ENCODE measurements at regions not wholly inside any gene's neighbourhood (a gene's known extent, or its start where the extent isn't known, plus 50 kb on each side); places are given as distances from the start of the nearest gene placed in this dataset.

DNA sequence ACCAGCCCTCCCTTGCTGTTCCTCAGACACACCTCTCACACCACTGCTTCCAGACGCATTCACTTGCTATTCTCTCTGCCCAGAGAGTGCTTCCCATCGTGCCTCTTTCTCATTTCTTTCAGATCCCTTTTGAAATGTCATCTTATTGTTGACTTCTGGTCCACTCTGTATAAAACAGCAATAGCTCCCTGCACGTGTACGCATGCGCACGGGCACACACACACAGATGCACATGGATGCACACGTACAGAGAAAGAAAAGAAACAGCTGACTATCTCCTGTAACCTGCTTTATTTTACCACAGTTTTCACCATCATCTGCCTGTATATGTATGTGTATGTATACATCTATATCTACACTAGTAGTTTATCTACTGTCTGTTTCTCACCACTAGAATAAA is 285.9 kb upstream of the NR5A2 start:
- DNase-seq (ENCODE audit: low read depth in 3 of 3) = no peak

DNA sequence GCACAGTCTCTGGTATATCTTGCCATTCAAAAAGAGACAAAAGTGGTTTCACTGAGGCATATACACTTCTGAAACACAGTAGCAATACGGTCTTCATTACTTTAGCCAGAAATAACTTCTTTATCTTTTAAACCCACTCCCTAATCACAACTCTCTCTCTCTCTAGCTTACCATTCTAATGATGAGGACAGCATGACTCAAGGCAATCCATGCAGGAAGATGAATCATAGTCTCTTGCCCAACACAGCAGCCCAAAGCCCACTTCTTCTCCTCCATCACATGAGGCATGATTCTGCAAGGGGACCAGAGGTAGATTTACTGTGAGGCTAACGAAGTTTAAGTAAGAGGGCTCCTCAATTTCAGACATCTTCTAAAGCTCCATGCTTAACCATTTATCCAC is 285.0 kb upstream of the NR5A2 start:
- DNase-seq (ENCODE audit: low read depth in 3 of 3) = no peak

DNA sequence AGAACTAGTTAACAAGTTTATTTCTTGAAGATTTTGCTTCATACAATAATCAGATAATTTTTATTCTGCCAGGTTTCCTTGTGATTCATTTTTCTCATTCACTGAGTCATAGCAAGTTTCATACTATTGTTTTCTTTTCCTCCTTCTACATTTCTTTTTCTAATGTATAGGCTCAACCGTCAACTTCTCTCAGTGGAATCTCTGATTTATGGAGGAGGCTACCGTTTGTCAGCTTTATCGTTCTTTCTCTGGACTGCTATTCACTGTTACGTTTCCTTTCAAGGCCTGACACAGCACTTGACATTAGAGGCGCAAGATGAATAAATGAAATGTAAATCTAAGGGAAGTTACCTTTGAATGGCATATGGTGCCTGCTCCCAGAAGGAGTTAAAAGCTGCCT is 284.3 kb upstream of the NR5A2 start:
- DNase-seq (ENCODE audit: low read depth in 3 of 3) = no peak

DNA sequence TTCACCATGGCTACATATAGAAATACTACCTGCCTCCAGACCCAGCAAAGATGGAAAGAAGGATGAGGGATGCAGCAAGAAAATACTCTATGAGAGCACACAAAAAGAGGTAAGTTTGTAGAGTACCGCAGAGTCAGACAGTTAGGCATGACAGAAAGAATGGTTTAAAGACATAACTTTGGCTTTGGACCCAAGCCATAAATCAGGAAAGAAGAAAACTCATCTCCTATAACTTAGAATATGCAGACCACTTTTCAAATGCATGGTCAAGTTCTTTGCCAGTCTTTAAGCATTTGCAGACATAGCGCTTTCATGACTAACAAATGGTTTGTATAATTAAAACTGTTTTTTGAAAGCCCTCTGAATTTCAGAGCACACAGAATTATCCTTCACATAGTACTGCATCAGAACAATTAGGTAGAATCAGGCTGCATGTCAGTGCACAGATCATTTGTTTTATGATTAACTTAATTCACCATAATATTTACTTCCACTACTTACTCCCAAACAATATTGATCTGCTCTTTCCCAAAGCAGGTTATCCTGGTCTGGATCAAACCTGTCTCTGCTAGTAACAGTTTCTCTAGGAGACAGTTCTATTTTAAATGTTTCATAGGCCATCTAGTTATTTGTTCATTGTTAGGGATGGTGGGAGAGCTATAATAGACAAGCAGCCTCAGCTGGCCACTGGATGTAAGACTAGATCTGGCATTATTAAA is 280.7 kb upstream of the NR5A2 start:
- no peak for DNase-seq (ENCODE audit: low read depth in 3 of 3)

DNA sequence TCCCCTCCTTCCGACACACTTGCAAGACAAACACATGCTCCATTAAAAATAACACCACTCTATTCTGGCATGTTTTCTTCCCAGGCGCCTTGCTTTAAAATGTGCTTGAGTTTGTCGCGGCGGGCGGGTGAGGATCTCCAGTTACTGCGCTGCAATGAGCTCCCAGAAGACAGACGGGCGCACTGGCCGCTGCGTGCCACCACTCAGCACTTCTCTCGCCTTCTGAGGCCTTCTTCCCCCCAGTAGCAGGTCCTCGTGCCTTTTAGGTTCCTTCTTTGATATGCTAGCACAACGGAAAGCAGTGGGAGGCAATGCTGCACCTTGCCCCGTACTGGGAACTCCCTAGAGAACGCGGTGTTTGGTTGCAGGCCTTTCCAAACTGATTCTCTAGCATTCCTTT is 279.5 kb upstream of the NR5A2 start:
- DNase-seq (ENCODE audit: low read depth in 3 of 3) = no peak

DNA sequence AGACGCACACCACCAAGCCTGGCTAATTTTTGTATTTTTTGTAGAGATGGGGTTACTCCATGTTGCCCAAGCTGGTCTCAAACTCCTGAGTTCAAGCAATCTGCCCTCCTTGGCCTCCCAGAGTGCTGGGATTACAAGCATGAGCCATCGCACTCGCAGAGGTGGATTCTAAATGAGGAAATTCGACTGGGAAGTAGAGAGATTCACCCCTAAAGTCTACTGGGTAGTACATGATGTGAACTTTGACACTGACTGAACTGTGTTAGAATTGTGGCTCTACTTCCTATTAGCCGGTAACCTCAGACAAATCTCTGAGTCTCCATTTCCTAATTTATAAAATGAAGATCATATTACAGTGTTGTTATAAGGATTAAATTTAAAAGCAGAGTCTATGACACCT is 276.0 kb upstream of the NR5A2 start:
- DNase-seq (ENCODE audit: low read depth in 3 of 3) = no peak

DNA sequence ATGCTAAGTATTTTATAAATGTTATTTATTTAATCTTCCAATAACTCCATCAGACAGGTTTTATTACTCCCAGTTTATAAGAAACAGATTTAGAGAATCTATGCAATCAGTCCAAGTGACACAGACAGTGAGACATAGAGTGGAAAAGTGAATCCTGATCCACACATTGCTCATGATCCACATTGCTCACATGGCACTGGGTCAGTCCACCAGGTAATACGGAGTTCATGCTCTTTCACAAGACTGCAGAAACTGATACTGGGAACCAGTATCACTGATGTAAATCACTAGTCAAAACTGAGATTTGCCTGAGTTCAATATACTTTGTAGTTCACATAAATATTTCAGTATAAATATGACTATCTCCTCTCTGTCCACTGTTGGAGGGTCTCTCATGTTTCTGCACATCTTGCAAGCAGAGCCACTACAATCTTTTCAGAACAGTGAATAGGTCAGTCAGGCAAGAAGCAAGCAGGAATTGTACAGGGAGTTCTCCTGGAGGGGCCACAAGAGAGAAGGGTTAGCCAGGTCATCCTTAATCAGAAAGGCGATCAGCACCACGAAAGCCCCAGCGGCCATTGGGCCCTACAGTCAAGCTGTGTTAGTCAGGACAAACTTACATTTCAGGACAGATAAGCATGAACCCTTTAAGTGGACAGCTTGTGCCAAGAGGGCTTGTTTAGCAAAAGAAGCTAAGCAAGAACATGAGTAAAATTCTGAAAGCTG is 275.4 kb upstream of the NR5A2 start:
- no peak for DNase-seq (ENCODE audit: low read depth in 3 of 3)

DNA sequence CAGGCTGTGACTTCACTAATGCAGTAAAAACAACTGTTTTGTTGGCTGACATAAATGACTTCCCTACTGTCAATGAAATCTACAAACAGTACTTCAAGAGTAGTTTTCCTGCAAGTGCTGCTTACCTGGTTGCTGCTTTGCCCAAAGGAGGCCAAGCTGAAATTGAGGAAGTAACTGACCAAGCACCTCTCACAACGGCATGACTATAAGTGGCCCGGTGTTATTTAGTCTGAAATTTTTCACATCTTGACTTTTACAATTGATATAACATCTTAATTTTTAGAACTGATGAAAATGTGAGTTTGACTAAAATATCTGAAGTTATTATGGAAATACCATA is 274.9 kb upstream of the NR5A2 start:
- DNase-seq (ENCODE audit: low read depth in 3 of 3) = no peak

DNA sequence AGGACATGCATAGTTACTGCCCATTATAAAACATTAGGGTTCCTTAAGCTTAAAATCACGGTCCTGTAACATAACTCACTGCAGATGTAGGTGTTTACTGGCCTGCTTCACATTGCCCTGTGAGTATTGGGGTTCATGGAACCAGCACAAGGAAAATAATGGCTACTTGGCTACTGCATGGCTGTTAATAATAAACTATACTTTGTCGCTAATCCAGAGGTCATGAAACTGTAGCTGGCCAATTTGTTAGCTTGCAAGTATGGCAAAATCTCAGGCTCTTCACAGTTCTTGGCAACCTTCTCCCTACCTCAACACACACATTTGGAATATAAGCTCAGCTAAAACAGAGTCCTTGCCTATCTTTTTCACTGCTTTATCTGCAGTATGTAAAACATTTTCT is 274.0 kb upstream of the NR5A2 start:
- DNase-seq (ENCODE audit: low read depth in 3 of 3) = no peak

DNA sequence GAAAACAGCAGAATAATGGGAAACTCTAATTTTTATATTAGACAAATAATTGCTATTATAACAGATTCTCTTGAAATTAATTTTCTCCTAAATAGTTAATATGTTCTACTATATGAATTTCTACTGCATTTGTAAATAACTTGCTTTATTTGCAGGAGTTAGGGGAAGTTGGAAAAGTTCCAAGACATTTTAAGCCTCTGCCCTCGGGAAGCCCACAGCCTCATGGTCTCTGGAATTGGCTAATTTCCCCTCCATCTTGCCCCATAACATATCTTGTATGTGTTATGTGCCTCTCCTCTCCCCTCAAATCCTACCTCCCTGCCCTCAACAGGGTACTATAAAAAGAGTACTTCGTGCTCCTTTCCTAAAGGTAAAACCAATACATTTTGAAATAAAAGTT is 271.4 kb upstream of the NR5A2 start:
- no peak for DNase-seq (ENCODE audit: low read depth in 3 of 3)

DNA sequence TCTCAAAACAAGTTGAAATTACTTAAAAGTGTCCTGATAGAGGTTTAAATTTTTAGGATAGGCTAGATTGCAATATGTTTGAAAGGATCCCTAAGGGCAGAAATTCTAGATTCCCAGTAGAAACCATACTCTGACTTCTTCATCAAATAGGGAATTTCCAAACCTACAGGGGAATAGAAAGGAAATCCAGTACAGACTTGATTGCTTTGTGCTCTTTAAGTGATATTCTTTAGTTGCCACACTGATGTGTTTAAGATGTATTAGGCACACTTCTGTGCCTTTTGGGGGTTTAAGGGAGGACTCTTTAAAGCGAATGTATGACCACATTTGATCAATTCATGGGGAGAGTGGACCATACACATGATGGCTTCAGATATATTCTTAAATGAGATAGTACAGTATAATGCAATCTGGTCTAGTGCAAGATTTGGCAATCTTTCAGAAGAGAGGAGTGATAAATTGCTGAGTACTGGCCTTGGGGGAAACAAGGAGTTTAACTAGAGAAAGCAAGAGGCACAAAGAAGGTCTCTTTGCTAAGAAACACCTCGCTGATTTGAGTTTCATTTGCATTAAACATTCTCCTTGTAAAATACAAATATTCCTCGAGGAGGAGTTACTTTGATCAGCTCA is 268.8 kb upstream of the NR5A2 start:
- DNase-seq (ENCODE audit: low read depth in 3 of 3) = no peak

DNA sequence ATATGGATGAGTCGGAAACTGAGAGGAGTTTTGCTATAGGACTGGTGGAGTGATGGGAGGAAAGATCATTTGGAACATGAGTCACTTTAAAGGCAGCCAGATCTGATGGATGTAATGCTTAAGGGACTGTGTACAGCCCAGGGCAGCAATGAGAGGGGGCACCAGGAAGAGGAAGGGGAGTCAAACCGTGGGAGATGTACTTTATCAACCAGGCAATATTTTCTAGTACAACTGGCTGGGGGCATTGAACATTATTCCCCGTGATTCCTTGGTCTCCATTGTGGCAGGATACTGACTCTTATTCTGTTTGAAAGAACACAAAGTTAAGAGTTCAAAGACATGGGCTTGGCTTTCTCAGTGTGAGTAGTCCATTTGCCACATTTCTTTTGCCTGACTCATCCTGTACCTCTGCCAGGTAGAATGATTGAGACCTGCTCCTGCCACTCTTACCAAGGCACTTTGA is 268.2 kb upstream of the NR5A2 start:
- no peak for DNase-seq (ENCODE audit: low read depth in 3 of 3)

DNA sequence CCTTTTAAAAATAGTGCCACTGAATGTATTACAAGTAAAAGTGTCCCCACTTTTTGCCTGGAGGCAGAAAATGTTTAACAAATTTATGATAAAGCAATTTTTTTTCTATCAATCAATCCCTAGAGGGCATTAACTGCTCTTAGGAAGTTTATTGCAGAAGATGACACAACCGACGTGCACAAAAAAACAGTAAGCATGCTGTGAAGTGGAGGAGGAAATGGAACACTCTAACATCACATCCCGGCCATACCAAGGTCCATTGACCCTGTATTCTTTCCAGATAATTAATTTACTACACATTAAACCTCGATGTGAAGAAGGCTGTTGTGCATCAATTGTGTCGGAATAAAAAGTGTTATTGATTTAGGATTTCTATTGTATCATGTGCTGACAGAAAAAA is 264.9 kb upstream of the NR5A2 start:
- no peak for DNase-seq (ENCODE audit: low read depth in 3 of 3)

DNA sequence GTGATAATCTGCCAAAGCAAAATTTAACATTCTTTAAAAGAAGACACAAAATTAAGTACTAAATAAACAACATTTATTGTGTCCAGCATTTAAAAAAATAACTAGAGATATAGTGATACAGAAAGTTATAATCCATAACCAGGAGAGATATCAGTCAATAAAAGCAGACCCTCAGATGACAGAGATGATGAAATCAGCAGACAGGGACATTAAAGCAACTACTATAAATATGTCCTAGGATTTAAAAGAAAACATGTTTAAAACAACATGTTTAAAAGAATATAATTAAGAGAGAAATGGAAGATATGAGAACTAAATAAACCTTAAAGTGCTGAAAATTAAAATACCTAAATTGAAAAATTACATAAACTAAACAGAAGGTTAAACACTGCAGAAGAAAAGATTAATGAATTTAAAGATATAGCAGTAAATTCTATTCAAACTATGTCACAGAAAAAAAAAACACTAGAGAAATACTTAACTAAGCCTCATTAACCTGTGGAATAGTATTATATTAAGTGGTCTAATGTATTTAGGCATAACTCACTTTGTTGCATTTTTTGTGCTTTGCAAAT is 261.2 kb upstream of the NR5A2 start:
- no peak for DNase-seq (ENCODE audit: low read depth in 3 of 3)

DNA sequence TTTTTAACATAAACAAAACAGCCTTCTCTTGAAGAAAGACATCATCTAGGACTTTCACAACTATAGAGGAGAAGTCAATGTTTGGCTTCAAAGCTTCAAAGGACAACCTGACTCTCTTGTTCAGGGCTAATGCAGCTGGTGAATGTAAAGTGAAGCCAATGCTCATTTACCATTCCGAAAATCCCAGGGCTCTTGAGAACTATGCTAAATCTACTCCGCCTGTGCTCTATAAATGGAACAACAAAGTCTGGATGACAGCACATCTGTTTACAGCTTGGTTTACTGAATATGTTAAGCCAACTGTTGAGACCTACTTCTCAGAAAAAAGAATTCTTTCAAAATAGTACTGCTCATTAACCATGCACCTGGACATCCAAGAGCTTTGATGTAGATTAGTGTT is 259.8 kb upstream of the NR5A2 start:
- DNase-seq (ENCODE audit: low read depth in 3 of 3) = no peak

DNA sequence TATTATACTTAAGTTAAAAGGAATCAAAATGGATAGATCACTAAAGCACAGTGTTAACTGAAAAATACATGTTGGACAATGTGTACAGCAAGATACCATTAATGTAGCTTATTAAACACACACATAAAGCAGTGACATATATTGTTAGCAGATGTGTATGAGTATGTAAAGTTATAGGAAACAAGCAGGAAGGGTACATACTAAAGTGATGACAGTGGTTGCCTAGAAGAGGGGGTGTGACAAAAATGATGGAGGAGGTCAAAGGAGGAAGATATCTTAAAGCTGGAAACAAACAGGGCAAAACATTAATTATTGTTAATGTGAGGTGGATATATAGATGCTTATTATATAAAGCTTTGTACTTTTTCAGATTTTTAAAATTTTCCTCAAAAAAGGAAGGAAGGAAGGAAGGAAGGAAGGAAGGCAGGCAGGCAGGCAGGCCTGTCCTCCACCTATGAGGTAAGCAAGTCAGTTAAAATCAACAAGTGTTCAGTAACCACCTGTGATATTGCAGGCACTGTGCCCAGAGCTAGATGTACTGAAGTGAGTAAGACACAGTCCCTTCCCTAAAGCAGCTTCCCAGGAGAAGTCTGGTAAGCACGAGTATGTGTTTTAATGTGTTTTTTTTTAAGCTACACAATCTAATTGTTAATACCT is 252.9 kb upstream of the NR5A2 start:
- no peak for DNase-seq (ENCODE audit: low read depth in 3 of 3)

DNA sequence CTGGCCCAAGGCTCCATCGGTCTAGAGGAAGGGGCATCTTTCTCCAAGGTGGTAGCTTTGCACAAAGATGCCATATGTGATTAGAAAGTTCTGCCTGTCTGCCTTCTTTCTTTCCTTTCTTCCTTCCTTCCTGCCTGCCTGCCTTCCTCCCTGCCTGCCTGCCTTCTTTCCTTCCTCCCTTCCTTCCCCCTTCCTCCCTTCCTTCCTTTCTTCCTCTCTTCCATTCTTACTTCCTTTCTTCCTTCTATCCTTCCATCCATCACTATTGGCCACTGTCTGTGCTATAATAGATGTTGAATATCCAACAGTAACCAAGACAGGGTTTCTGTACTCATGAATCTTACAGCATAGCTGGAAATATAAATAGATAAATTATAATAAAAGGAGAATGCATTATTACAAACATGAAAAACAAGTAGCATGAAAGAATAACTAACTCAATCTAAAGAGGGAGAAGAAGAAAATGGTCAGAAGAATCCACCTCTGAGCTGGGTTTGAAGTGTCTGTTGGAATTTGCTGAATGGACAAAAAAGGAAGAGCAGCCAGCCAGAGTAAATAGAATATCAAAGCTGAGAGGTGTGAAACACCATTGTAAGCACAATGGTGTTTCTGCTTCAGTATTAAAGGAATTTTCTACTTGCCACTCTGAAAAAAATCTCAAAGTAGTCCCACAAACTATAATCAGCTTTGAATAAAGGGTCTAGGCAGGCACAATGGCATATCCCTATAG is 250.6 kb upstream of the NR5A2 start:
- DNase-seq (ENCODE audit: low read depth in 3 of 3) = no peak

DNA sequence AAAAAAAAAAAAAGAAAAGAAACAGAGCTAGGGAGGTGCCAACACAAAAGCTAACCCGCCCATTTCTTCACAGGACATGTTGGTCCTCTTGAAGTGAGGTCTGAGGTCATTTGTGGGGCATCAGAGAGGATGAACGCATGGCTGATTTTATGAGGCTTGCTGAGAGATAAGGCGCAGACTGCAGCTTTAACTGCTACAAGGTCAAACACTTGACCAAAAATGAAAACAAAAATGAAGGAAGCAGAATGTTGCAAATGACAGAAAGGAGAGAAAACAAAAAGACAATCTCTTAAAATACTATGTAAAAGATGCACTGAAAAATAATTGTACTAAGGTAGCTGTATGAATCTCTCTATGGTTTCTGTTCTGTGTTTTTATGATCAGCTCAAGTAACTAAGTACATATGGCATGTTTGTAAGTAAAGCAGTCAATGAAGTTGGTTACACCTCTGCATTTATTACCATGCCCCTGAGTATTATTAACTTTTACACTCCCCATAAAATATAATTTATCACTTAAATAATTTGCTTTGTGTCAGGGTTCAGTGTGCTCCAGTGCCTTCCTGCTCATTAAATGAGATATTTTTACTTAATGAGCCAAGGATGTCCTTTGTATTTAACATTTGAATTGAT is 249.1 kb upstream of the NR5A2 start:
- no peak for DNase-seq (ENCODE audit: low read depth in 3 of 3)

DNA sequence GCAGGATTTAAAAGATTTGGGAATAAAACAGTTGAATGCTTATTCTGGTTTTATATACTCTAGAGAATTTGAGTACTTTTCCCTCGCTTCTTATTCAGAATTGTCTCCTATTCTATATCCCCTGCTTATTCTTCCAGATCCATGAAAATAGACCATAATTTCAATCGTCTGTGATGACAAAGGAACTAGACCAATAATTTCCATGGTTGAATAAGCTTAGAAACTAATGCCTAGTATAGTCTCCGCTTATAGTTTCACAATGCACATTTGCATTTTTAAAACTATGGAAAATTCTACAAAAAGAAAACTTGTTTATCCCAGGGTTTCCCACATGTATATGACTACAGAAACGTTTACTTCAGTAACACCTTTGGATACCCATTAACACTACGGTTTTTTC is 247.4 kb upstream of the NR5A2 start:
- DNase-seq (ENCODE audit: low read depth in 3 of 3) = no peak

DNA sequence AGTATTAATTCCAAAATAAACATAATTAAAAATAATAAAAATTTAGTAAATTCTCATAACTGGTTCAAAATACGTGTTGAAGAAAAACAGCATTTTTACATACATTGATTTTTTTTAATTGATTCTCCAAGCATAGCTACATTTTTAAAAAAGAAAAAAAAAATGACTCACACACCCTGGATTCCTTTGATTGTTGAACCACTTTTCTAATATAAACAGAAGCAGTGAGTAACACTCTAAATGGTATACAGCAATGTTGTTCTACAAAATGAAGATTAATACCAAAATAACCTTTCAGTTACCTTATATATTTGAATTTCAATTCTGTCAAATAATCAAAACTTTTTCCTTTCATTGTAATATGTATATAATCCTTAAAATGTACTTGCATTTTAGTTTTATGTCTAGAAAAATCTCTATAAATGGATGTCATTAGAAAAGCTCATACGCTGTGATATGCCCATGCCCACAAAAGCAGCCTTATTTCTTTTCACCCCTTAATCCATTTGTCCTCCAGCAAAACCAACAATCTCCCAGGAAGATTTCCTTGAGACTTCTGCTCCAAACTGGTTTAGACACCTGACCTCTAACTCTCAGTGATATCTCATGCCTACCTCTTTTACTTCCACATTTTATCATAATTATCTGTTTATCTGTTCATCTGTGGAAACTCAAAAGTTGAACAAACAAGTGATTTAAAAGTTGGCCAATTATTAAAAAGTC is 246.4 kb upstream of the NR5A2 start:
- no peak for DNase-seq (ENCODE audit: low read depth in 3 of 3)

Measured in stimulated activated CD4-positive, alpha-beta T cell treated with anti-CD3 and anti-CD28 coated beads, TNF-alpha, amount 100 ng/mL, for 4 hours (primary cell).